SK-N-SH (cell line): ENCODE measurements at regions not wholly inside any gene's neighbourhood (a gene's known extent, or its start where the extent isn't known, plus 50 kb on each side); places are given as distances from the start of the nearest gene placed in this dataset.

Experiments
- CHD2 ChIP-seq: fragments of 150-350 bp; IDR thresholded peaks from 2 replicates; pipeline ENCODE4 v1.6.1; 2018; ENCODE audit warnings: low read length; ENCODE audit not compliant: partially characterized antibody
- CTCF ChIP-seq: fragments of 200-600 bp; sonication (generic); IDR thresholded peaks from 2 replicates; pipeline ENCODE4 v1.6.1; 2017; ENCODE audit warnings: antibody characterized with exemption, mild to moderate bottlenecking, moderate library complexity
- MXI1 ChIP-seq: IDR thresholded peaks from 2 replicates; pipeline ENCODE4 v1.6.1; 2012; ENCODE audit warnings: mild to moderate bottlenecking, low read depth, low read length, improper control_type of control experiment
- POLR2AphosphoS5 ChIP-seq: IDR thresholded peaks from 2 replicates; pipeline ENCODE4 v1.6.1; 2012; ENCODE audit warnings: low read depth, low read length
- TAF1 ChIP-seq: IDR thresholded peaks from 2 replicates; pipeline ENCODE4 v1.6.1; 2012; ENCODE audit warnings: low read depth, mild to moderate bottlenecking, low read length, moderate library complexity, borderline replicate concordance
- TCF12 ChIP-seq: IDR thresholded peaks from 2 replicates; pipeline ENCODE4 v1.4.0; 2012
- TF ChIP-seq, protein P1 (sequence below): IDR thresholded peaks from 2 replicates; pipeline ENCODE4 v1.4.0; 2012; ENCODE audit warnings: low read depth, borderline replicate concordance

- TF ChIP-seq TCF12, result no peak
- no peak for TF ChIP-seq TAF1
- TF ChIP-seq CTCF, result no peak
- TF ChIP-seq, protein P1, sequence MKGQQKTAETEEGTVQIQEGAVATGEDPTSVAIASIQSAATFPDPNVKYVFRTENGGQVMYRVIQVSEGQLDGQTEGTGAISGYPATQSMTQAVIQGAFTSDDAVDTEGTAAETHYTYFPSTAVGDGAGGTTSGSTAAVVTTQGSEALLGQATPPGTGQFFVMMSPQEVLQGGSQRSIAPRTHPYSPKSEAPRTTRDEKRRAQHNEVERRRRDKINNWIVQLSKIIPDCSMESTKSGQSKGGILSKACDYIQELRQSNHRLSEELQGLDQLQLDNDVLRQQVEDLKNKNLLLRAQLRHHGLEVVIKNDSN, result no peak
- no peak for TF ChIP-seq MXI1
- no peak for TF ChIP-seq CHD2
- TF ChIP-seq POLR2AphosphoS5, result no peak
These were observed 50.5 kb upstream of the TEX264 start for GRCh38 chr3:51620543-51620942.
